Tibial artery (tissue), 4 donors: ENCODE measurements at regions not wholly inside any gene's neighbourhood (a gene's known extent, or its start where the extent isn't known, plus 50 kb on each side); places are given as distances from the start of the nearest gene placed in this dataset.

Source experiments
- DNase-seq, 2 donors: peaks; one replicate each; pipeline ENCODE4 v3.0.0-alpha.2; 2019
- H3K27ac ChIP-seq, 2 donors: fragments of 200-600 bp; sonication (generic) in 1 of 2; 1 replicate in 1 of 2; 2 replicates in 1 of 2; pipeline ENCODE4 v1.5.1; 2018 to 2019; ENCODE audit warnings: mild to moderate bottlenecking in 1 of 2
- H3K27me3 ChIP-seq, 2 donors: fragments of 200-600 bp; sonication (generic) in 1 of 2; one replicate each; pipeline versions ENCODE4 v1.5.1 to v1.6.0; 2016 to 2019
- H3K36me3 ChIP-seq, 3 donors: fragments of 200-600 bp; sonication (generic) in 2 of 3; one replicate each; pipeline ENCODE4 v1.5.1; 2016 to 2019; ENCODE audit warnings: mild to moderate bottlenecking in 2 of 3
- H3K4me1 ChIP-seq, 4 donors: fragments of 200-600 bp; sonication (generic) in 2 of 4; 1 replicate in 3 of 4; 2 replicates in 1 of 4; pipeline ENCODE4 v1.5.1; 2016 to 2019
- H3K4me3 ChIP-seq, 2 donors: fragments of 200-600 bp; sonication (generic) in 1 of 2; 1 replicate in 1 of 2; 2 replicates in 1 of 2; pipeline ENCODE4 v1.5.1; 2018 to 2019; ENCODE audit warnings: mild to moderate bottlenecking in 2 of 2
- H3K9me3 ChIP-seq, 3 donors: fragments of 200-600 bp; sonication (generic) in 1 of 3; one replicate each; pipeline ENCODE4 v1.5.1; 2016 to 2019
- CTCF ChIP-seq, 2 experiments: fragments of 200-600 bp in 1 of 2; fragments of 450-650 bp in 1 of 2; IDR thresholded peaks; one replicate each; pipeline ENCODE4 v1.5.1; 2017 to 2019; ENCODE audit warnings: antibody characterized with exemption in 2 of 2, mild to moderate bottlenecking in 1 of 2, moderate library complexity in 1 of 2
- intact Hi-C: fragments of 100-400 bp; cut with DNase I; formaldehyde crosslinking; loops from one replicate; pipeline ENCODE4 v1.15.0; 2023; ENCODE audit warnings: low total_unique reads

DNA sequence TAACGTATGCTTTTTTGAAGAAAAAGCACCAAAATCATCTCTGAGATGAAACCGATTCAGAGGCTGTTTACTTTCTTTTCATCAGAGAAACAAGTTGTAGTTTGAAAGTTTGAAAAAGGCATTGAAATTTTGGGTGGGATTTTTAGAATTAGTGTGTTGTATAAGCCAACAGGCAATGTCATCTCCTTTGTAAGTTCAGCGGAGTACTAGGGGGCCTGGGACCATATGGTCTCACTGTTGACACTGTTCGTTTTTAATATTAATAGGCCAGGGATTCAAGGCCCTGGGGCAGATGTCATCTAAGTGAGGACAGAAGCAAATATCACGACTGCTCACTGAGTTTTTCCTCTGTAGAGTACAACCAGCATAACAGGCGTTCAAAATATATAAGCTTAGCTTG lies 256.2 kb upstream of the RARB start:
- intact Hi-C loops, result loop anchor here (10.0 kb wide), 1 partner anchor 377 kb away; no protein-coding TSS in a partner anchor
- no peaks in the 10 kb centered on the region for H3K4me1 ChIP-seq
- no peaks in the 10 kb centered on the region for H3K27me3 ChIP-seq
- DNase-seq, result no peak
- H3K4me3 ChIP-seq, result no peak overlapping the region
- no peak for TF ChIP-seq CTCF (IDR thresholded peaks at IDR 0.05)
- peaks cover 0 to 11% (median 0%) of the 10 kb centered on the region in 3 donors for H3K9me3 ChIP-seq
- no peak overlapping the region for H3K27ac ChIP-seq
- no peaks in the 10 kb centered on the region for H3K36me3 ChIP-seq

GRCh38 chr3:25173606-25174005 lies 254.5 kb upstream of the RARB start:
- no peaks in the 10 kb centered on the region for H3K4me1 ChIP-seq

DNA sequence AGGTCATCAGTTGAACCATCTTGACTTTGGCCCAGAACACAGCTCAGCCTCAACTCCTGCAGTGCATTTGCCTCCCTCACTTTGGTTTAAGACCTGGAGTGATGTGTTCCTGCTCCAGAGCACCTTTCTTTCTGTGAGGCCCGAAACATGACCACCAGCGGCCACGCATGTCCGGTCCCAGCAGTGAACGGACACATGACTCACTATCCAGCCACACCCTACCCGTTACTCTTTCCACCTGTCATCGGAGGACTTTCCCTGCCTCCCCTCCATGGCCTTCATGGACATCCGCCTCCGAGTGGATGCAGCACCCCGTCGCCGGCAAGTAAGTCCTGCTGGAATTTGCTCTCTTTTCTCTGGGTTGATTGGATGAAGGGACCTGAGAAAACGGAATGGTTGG lies 253.8 kb upstream of the RARB start:
- Histone ChIP-seq H3K36me3 (no peaks in the 10 kb centered on the region), H3K9me3 (no peaks in the 10 kb centered on the region), H3K27me3 (no peaks in the 10 kb centered on the region), H3K4me1 (no peaks in the 10 kb centered on the region), H3K4me3 (no peak overlapping the region), H3K27ac (no peak overlapping the region)
- TF ChIP-seq CTCF (IDR thresholded peaks at IDR 0.05), result no peak
- DNase-seq, result no peak
- intact Hi-C loops, result loop anchor here (10.0 kb wide), 1 partner anchor 379 kb away; no protein-coding TSS in a partner anchor

More at GRCh38 chr3:25173606-25174005, 254.5 kb upstream of the RARB start:
- no peak for DNase-seq
- TF ChIP-seq CTCF (IDR thresholded peaks at IDR 0.05), result no peak
- peaks cover 0 to 6% (median 0%) of the 10 kb centered on the region in 3 donors for H3K9me3 ChIP-seq
- H3K27ac ChIP-seq, result no peak overlapping the region
- H3K27me3 ChIP-seq, result no peaks in the 10 kb centered on the region
- no peak overlapping the region for H3K4me3 ChIP-seq
- intact Hi-C loops, result loop anchor here (10.0 kb wide), 1 partner anchor 379 kb away; no protein-coding TSS in a partner anchor
- no peaks in the 10 kb centered on the region for H3K36me3 ChIP-seq

DNA sequence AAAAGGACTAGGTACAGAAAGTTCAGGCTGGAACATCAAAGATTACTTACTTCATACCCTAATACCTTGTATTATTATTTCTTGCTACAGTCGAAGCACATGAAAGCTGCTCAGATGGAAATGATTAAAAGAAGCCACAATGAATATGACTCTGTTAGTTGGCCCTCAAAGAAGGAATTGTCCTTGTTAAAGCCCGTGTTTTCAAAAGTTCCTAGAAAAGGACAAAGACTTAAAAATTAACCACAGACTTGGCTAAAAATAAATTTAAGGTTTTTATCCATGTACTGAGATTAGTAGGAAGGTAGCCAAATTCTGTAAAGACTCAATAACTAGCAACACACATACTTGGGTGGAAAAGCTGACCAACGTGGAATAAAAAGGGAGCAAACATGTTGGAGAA lies 251.0 kb upstream of the RARB start:
- no peak for TF ChIP-seq CTCF (IDR thresholded peaks at IDR 0.05)
- no peak overlapping the region for H3K4me3 ChIP-seq
- no peaks in the 10 kb centered on the region for H3K36me3 ChIP-seq
- no peaks in the 10 kb centered on the region for H3K9me3 ChIP-seq
- H3K27me3 ChIP-seq, result no peaks in the 10 kb centered on the region
- DNase-seq, result no peak
- no peak overlapping the region for H3K27ac ChIP-seq
- intact Hi-C loops, result loop anchor here (10.0 kb wide), 1 partner anchor 382 kb away; no protein-coding TSS in a partner anchor
- H3K4me1 ChIP-seq, result no peaks in the 10 kb centered on the region

GRCh38 chr3:25178672-25179071 lies 249.4 kb upstream of the RARB start:
- Histone ChIP-seq H3K27me3 (no peaks in the 10 kb centered on the region), H3K9me3 (no peaks in the 10 kb centered on the region), H3K4me1 (no peaks in the 10 kb centered on the region), H3K27ac (no peak overlapping the region), H3K36me3 (no peaks in the 10 kb centered on the region), H3K4me3 (no peak overlapping the region)
- no peak for DNase-seq
- TF ChIP-seq CTCF (IDR thresholded peaks at IDR 0.05), result no peak
- intact Hi-C loops, result loop anchor here (10.0 kb wide), 1 partner anchor 384 kb away; no protein-coding TSS in a partner anchor

- no peaks in the 10 kb centered on the region for H3K9me3 ChIP-seq
Observed at GRCh38 chr3:25181096-25181495, 247.0 kb upstream of the RARB start.

More at GRCh38 chr3:25181096-25181495, 247.0 kb upstream of the RARB start:
- Histone ChIP-seq H3K4me1 (no peaks in the 10 kb centered on the region), H3K27me3 (no peaks in the 10 kb centered on the region), H3K4me3 (no peak overlapping the region), H3K27ac (no peak overlapping the region), H3K36me3 (no peaks in the 10 kb centered on the region)
- DNase-seq, result no peak
- TF ChIP-seq CTCF (IDR thresholded peaks at IDR 0.05), result no peak
- intact Hi-C loops, result no loop called here
